Naive thymus-derived CD4-positive, alpha-beta T cell (primary cell): ENCODE measurements at regions not wholly inside any gene's neighbourhood (a gene's known extent, or its start where the extent isn't known, plus 50 kb on each side); places are given as distances from the start of the nearest gene placed in this dataset.

Experiments
- ATAC-seq: fragments of 150-1000 bp; cut with Tn5 transposase; 2 replicates; pipeline ENCODE4 v1.10.0; 2021; ENCODE audit warnings: mild to moderate bottlenecking, moderate library complexity
- CTCF ChIA-PET: fragments of 350-600 bp; sonication (Branson Sonifier 250); formaldehyde crosslinking; loops from one replicate; lab custom pipeline; 2021; ENCODE audit warnings: antibody characterized with exemption; lab: Charles Lee
- POLR2A ChIA-PET: fragments of 350-600 bp; sonication (Branson Sonifier 250); formaldehyde crosslinking; loops from one replicate; lab custom pipeline; 2021; ENCODE audit warnings: antibody characterized with exemption, inconsistent platforms; lab: Charles Lee
- DNase-seq, 9 donors: peaks; one replicate each; pipeline versions ENCODE4 v3.0.0 to v3.0.0-alpha.2; 2020 to 2022; ENCODE audit warnings: mixed read lengths in 1 of 9
- H3K27ac ChIP-seq: one replicate; pipeline ENCODE4 v1.7.0; 2013; ENCODE audit warnings: mild to moderate bottlenecking, low read depth, low read length, moderate library complexity
- H3K27me3 ChIP-seq, 2 donors: one replicate each; pipeline ENCODE4 v1.7.0; 2013; ENCODE audit warnings: low read length in 2 of 2, mild to moderate bottlenecking in 2 of 2, moderate library complexity in 2 of 2; ENCODE audit not compliant: control insufficient read depth in 2 of 2, insufficient read depth in 2 of 2
- H3K36me3 ChIP-seq, 3 experiments: 1 replicate in 2 of 3; 2 replicates in 1 of 3; pipeline ENCODE4 v1.7.0; 2013; ENCODE audit warnings: low read length in 3 of 3, mild to moderate bottlenecking in 3 of 3, moderate library complexity in 1 of 3; ENCODE audit not compliant: insufficient read depth in 3 of 3, control insufficient read depth in 2 of 3
- H3K4me1 ChIP-seq, 2 donors: one replicate each; pipeline ENCODE4 v1.7.0; 2013; ENCODE audit warnings: low read length in 2 of 2, mild to moderate bottlenecking in 2 of 2, moderate library complexity in 1 of 2; ENCODE audit not compliant: control insufficient read depth in 2 of 2, insufficient read depth in 2 of 2
- H3K4me3 ChIP-seq: 2 replicates; pipeline ENCODE4 v1.7.0; 2013; ENCODE audit warnings: mild to moderate bottlenecking, low read length
- H3K9me3 ChIP-seq, 3 experiments: 1 replicate in 2 of 3; 2 replicates in 1 of 3; pipeline ENCODE4 v1.7.0; 2013; ENCODE audit warnings: low read length in 3 of 3; ENCODE audit not compliant: control insufficient read depth in 2 of 3
- H3K27ac Mint-ChIP-seq, 9 donors: one replicate each; pipeline ENCODE4 v1.8.0; 2020 to 2022; ENCODE audit warnings: mixed read lengths in 9 of 9, mild to moderate bottlenecking in 8 of 9, moderate library complexity in 5 of 9, inconsistent platforms in 2 of 9
- H3K27me3 Mint-ChIP-seq, 5 donors: one replicate each; pipeline ENCODE4 v1.8.0; 2021 to 2022; ENCODE audit warnings: mixed read lengths in 5 of 5, mild to moderate bottlenecking in 1 of 5
- H3K36me3 Mint-ChIP-seq, 5 donors: one replicate each; pipeline ENCODE4 v1.8.0; 2020 to 2022; ENCODE audit warnings: mixed read lengths in 5 of 5, mild to moderate bottlenecking in 3 of 5, inconsistent platforms in 1 of 5
- H3K4me1 Mint-ChIP-seq, 7 donors: one replicate each; pipeline ENCODE4 v1.8.0; 2020 to 2022; ENCODE audit warnings: mixed read lengths in 7 of 7, mild to moderate bottlenecking in 3 of 7, inconsistent platforms in 1 of 7
- H3K4me3 Mint-ChIP-seq, 10 donors: one replicate each; pipeline ENCODE4 v1.8.0; 2020 to 2022; ENCODE audit warnings: mild to moderate bottlenecking in 10 of 10, mixed read lengths in 10 of 10, moderate library complexity in 6 of 10, inconsistent platforms in 2 of 10
- H3K9me3 Mint-ChIP-seq, 11 donors: one replicate each; pipeline ENCODE4 v1.8.0; 2020 to 2022; ENCODE audit warnings: mixed read lengths in 11 of 11, mild to moderate bottlenecking in 4 of 11, inconsistent platforms in 1 of 11, moderate library complexity in 1 of 11
- intact Hi-C, 2 donors: fragments of 100-400 bp; cut with micrococcal nuclease; formaldehyde crosslinking; loops; one replicate each; pipeline ENCODE4 v1.15.1; 2023

- ChIA-PET CTCF (no interaction called here), POLR2A (no interaction called here)
- no peaks in the 10 kb centered on the region for H3K9me3 ChIP-seq
- no peak overlapping the region for H3K4me3 ChIP-seq
- DNase-seq (no peak), ATAC-seq (no peak)
- H3K36me3 ChIP-seq: no peaks in the 10 kb centered on the region
- no peaks in the 10 kb centered on the region for H3K4me1 ChIP-seq
- H3K27me3 ChIP-seq: no peaks in the 10 kb centered on the region
- peaks cover 0 to 6% (median 0%) of the 10 kb centered on the region in 7 donors for H3K4me1 Mint-ChIP-seq
- intact Hi-C loops: no loop called here
- H3K27ac ChIP-seq: no peak overlapping the region
- H3K9me3 Mint-ChIP-seq: peaks cover 0 to 2% (median 0%) of the 10 kb centered on the region in 11 donors
- no peak overlapping the region for H3K4me3 Mint-ChIP-seq
- no peaks in the 10 kb centered on the region for H3K36me3 Mint-ChIP-seq
- H3K27ac Mint-ChIP-seq: no peak overlapping the region
- H3K27me3 Mint-ChIP-seq: peaks cover 7 to 55% (median 44%) of the 10 kb centered on the region in 5 donors
These were observed 864.3 kb downstream of the BRD1 start for GRCh38 chr22:48963405-48963804.

DNA sequence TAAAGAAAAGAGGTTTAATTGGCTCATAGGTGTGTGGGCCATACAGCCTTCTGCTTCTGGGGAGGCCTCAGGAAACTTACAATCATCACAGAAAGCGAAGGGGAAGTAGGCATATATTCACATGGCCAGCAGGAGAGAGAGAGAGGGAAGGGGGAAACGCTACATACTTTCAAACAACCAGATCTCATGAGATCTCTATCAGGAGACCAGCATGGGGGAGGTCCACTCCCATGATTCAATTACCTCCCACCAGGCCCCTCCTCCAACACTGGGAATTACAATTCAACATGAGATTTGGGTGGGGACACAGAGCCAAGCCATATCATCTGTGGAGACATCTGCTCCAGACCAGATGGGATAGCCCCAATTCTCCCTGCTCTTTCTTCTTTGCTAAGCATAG is 866.0 kb downstream of the BRD1 start:
- H3K4me3 ChIP-seq: no peak overlapping the region
- CTCF ChIA-PET: no interaction called here
- Mint-ChIP-seq H3K27ac (no peak overlapping the region), H3K36me3 (peaks cover 0 to 2% (median 0%) of the 10 kb centered on the region in 5 donors), H3K4me1 (peaks cover 0 to 6% (median 0%) of the 10 kb centered on the region in 7 donors), H3K27me3 (peaks cover 7 to 58% (median 44%) of the 10 kb centered on the region in 5 donors), H3K9me3 (peaks cover 0 to 4% (median 0%) of the 10 kb centered on the region in 11 donors), H3K4me3 (no peak overlapping the region)
- no peak for DNase-seq
- H3K36me3 ChIP-seq: no peaks in the 10 kb centered on the region
- no peak overlapping the region for H3K27ac ChIP-seq
- POLR2A ChIA-PET: interaction anchor here (0.6 kb wide), 1 partner anchor 8 kb away, joined by 3 read pairs; no protein-coding TSS in a partner anchor
- intact Hi-C loops: no loop called here
- H3K27me3 ChIP-seq: no peaks in the 10 kb centered on the region
- H3K4me1 ChIP-seq: no peaks in the 10 kb centered on the region
- no peaks in the 10 kb centered on the region for H3K9me3 ChIP-seq
- ATAC-seq: no peak

- ChIA-PET POLR2A (interaction anchor here (0.6 kb wide), 1 partner anchor 9 kb away, joined by 3 read pairs; no protein-coding TSS in a partner anchor), CTCF (no interaction called here)
- H3K4me3 ChIP-seq: no peak overlapping the region
- no peaks in the 10 kb centered on the region for H3K36me3 ChIP-seq
- peaks cover 7 to 58% (median 44%) of the 10 kb centered on the region in 5 donors for H3K27me3 Mint-ChIP-seq
- peaks cover 0 to 2% (median 0%) of the 10 kb centered on the region in 5 donors for H3K36me3 Mint-ChIP-seq
- H3K4me3 Mint-ChIP-seq: no peak overlapping the region
- H3K27ac Mint-ChIP-seq: no peak overlapping the region
- no peaks in the 10 kb centered on the region for H3K9me3 ChIP-seq
- no peak for DNase-seq
- H3K9me3 Mint-ChIP-seq: peaks cover 0 to 10% (median 0%) of the 10 kb centered on the region in 11 donors
- H3K27ac ChIP-seq: no peak overlapping the region
- no peaks in the 10 kb centered on the region for H3K27me3 ChIP-seq
- no peaks in the 10 kb centered on the region for H3K4me1 ChIP-seq
- peaks cover 0 to 6% (median 0%) of the 10 kb centered on the region in 7 donors for H3K4me1 Mint-ChIP-seq
- intact Hi-C loops: no loop called here
- no peak for ATAC-seq
These were observed 866.6 kb downstream of the BRD1 start for GRCh38 chr22:48960980-48961660.

DNA sequence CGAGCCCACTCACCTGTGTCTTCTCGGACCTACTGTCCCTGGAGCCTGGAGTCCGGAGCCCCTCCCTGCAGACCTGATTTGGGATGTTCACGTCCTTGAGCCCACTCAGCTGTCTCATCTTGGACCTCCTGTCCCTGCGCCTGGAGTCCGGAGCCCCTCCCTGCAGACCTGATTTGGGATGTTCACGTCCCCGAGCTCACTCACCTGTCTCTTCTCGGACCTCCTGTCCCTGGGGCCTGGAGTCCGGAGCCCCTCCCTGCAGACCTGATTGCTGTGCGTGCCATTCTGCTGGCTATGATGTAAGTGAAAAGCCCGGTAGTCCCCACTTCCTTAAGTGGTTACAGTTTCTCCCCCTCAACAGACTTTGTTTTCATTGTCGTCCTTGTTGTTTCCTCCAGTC is 867.1 kb downstream of the BRD1 start:
- no peaks in the 10 kb centered on the region for H3K36me3 ChIP-seq
- Mint-ChIP-seq H3K27ac (no peak overlapping the region), H3K4me3 (no peak overlapping the region), H3K27me3 (peaks cover 5 to 58% (median 44%) of the 10 kb centered on the region in 5 donors), H3K36me3 (peaks cover 0 to 2% (median 0%) of the 10 kb centered on the region in 5 donors), H3K9me3 (peaks cover 0 to 10% (median 0%) of the 10 kb centered on the region in 11 donors), H3K4me1 (peaks cover 0 to 6% (median 0%) of the 10 kb centered on the region in 7 donors)
- H3K27me3 ChIP-seq: no peaks in the 10 kb centered on the region
- no peak overlapping the region for H3K27ac ChIP-seq
- DNase-seq (no peak), ATAC-seq (no peak)
- ChIA-PET CTCF (no interaction called here), POLR2A (no interaction called here)
- H3K4me1 ChIP-seq: no peaks in the 10 kb centered on the region
- intact Hi-C loops: no loop called here
- no peak overlapping the region for H3K4me3 ChIP-seq
- no peaks in the 10 kb centered on the region for H3K9me3 ChIP-seq

DNA sequence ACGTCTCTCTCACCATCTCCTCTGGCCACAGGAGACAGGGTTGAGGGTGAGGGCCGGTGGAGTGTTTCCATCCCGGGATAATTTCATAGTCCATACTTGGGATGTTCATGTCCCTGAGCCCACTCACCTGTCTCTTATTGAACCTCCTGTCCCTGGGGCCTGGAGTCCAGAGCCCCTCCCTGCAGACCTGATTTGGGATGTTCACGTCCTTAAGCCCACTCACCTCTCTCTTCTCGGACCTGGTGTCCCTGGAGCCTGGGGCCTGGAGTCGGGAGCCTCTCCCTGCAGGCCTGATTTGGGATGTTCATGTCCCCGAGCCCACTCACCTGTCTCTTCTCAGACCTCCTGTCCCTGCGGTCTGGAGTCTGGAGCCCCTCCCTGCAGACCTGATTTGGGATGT is 868.2 kb downstream of the BRD1 start:
- Mint-ChIP-seq H3K36me3 (peaks cover 0 to 2% (median 0%) of the 10 kb centered on the region in 5 donors), H3K27ac (no peak overlapping the region), H3K9me3 (peaks cover 0 to 10% (median 0%) of the 10 kb centered on the region in 11 donors), H3K4me3 (no peak overlapping the region), H3K4me1 (peaks cover 0 to 6% (median 0%) of the 10 kb centered on the region in 7 donors), H3K27me3 (peaks cover 5 to 57% (median 42%) of the 10 kb centered on the region in 5 donors)
- Histone ChIP-seq H3K27me3 (no peaks in the 10 kb centered on the region), H3K9me3 (no peaks in the 10 kb centered on the region), H3K4me1 (no peaks in the 10 kb centered on the region), H3K4me3 (no peak overlapping the region), H3K27ac (no peak overlapping the region), H3K36me3 (no peaks in the 10 kb centered on the region)
- intact Hi-C loops: no loop called here
- DNase-seq (no peak), ATAC-seq (no peak)
- CTCF ChIA-PET: no interaction called here
- POLR2A ChIA-PET: no interaction called here

DNA sequence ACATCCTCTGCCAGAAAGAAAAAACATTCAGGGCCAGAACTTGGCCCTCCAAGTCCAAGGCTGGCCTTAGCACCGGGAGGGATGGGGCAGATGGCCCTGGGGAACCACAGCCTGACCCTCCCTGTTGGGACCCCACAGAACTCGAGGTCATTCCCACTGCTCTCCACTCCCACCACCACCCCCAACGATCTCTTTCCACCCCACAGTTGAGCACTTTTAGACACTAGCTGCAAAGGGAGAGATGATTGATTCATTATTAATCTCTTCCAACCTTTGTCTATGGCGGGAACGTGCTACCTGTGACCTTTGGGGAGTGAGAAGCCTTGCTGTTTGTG is 869.7 kb downstream of the BRD1 start:
- Histone ChIP-seq H3K9me3 (no peaks in the 10 kb centered on the region), H3K27me3 (no peaks in the 10 kb centered on the region), H3K4me3 (no peak overlapping the region), H3K4me1 (no peaks in the 10 kb centered on the region), H3K27ac (no peak overlapping the region), H3K36me3 (no peaks in the 10 kb centered on the region)
- CTCF ChIA-PET: no interaction called here
- Mint-ChIP-seq H3K9me3 (peaks cover 0 to 10% (median 0%) of the 10 kb centered on the region in 11 donors), H3K36me3 (peaks cover 0 to 2% (median 0%) of the 10 kb centered on the region in 5 donors), H3K4me1 (peaks cover 0 to 6% (median 0%) of the 10 kb centered on the region in 7 donors), H3K4me3 (no peak overlapping the region), H3K27me3 (peaks cover 0 to 50% (median 32%) of the 10 kb centered on the region in 5 donors), H3K27ac (no peak overlapping the region)
- intact Hi-C loops: no loop called here
- DNase-seq: peak in 1 of 9 donors; percentile 10
- no peak for ATAC-seq
- POLR2A ChIA-PET: no interaction called here
